ENCODE measurements at regions not wholly inside any gene's neighbourhood (a gene's known extent, or its start where the extent isn't known, plus 50 kb on each side); places are given as distances from the start of the nearest gene placed in this dataset.

- TF ChIP-seq CTCF (IDR thresholded peaks at IDR 0.05) (no peak), POLR2AphosphoS5 (IDR thresholded peaks at IDR 0.05; ENCODE audit: low read depth, low read length) (no peak), SIN3A (IDR thresholded peaks at IDR 0.05; ENCODE audit: borderline replicate concordance, insufficient read depth, low read depth, low read length) (no peak), TCF7L2 (IDR thresholded peaks at IDR 0.05; ENCODE audit: low read depth, low read length) (no peak)
Observed at GRCh38 chr18:68428661-68429060, 286.2 kb downstream of the TMX3 start.
